ENCODE measurements at regions not wholly inside any gene's neighbourhood (a gene's known extent, or its start where the extent isn't known, plus 50 kb on each side); places are given as distances from the start of the nearest gene placed in this dataset.

GRCh38 chr12:74910831-74911230 lies 298.8 kb downstream of the KCNC2 start:
- TF ChIP-seq EZH2 (IDR thresholded peaks at IDR 0.05) (no peak), POLR2AphosphoS5 (IDR thresholded peaks at IDR 0.05; ENCODE audit: borderline replicate concordance, low read depth, low read length) (no peak)
